GM19452 (cell line): ENCODE measurements at regions not wholly inside any gene's neighbourhood (a gene's known extent, or its start where the extent isn't known, plus 50 kb on each side); places are given as distances from the start of the nearest gene placed in this dataset.
"Not testable (repeated sequence)": the region's sequence is repeated elsewhere in the genome, so short reads cannot be mapped to it uniquely, and the experiment has no call there.

ENCODE experiments used
- ATAC-seq: cut with Tn5 transposase; IDR thresholded peaks from one replicate; pipeline ENCODE4 v1.9.1; 2021; ENCODE audit not compliant: unreplicated experiment

GRCh38 chr9:102403514-102403913 lies 591.6 kb upstream of the CYLC2 start:
- no peak for ATAC-seq

- ATAC-seq, result no peak
Measured at GRCh38 chr9:102398205-102398604, 596.9 kb upstream of the CYLC2 start.

- not testable (repeated sequence) for ATAC-seq
Measured at GRCh38 chr9:102385620-102386019, 609.5 kb upstream of the CYLC2 start.

GRCh38 chr9:102362470-102363132 lies 624.2 kb upstream of the GRIN3A start:
- ATAC-seq, result no peak

- ATAC-seq, result no peak
Measured at GRCh38 chr9:102360846-102361245, 622.4 kb upstream of the GRIN3A start.

GRCh38 chr9:102355982-102356381 lies 617.5 kb upstream of the GRIN3A start:
- ATAC-seq, result no peak

- ATAC-seq, result no peak
Measured at GRCh38 chr9:102354041-102354440, 615.6 kb upstream of the GRIN3A start.

- ATAC-seq, result not testable (repeated sequence)
Measured at GRCh38 chr9:102337471-102337870, 599.0 kb upstream of the GRIN3A start.

- ATAC-seq, result no peak
Measured at GRCh38 chr9:102309379-102309778, 570.9 kb upstream of the GRIN3A start.

- no peak for ATAC-seq
Measured at GRCh38 chr9:102295188-102295587, 556.7 kb upstream of the GRIN3A start.

GRCh38 chr9:102273952-102274351 lies 535.5 kb upstream of the GRIN3A start:
- ATAC-seq, result no peak

- no peak for ATAC-seq
Measured at GRCh38 chr9:102253099-102253498, 514.7 kb upstream of the GRIN3A start.

GRCh38 chr9:102244916-102245315 lies 506.5 kb upstream of the GRIN3A start:
- ATAC-seq, result no peak

- no peak for ATAC-seq
Measured at GRCh38 chr9:102237520-102237919, 499.1 kb upstream of the GRIN3A start.

- ATAC-seq, result no peak
Measured at GRCh38 chr9:102237094-102237493, 498.6 kb upstream of the GRIN3A start.

- not testable (repeated sequence) for ATAC-seq
Measured at GRCh38 chr9:102227416-102227815, 489.0 kb upstream of the GRIN3A start.

- no peak for ATAC-seq
Measured at GRCh38 chr9:102225841-102226441, 487.5 kb upstream of the GRIN3A start.

GRCh38 chr9:102223320-102224136 lies 485.1 kb upstream of the GRIN3A start:
- ATAC-seq, result not testable (repeated sequence)

GRCh38 chr9:102209176-102209575 lies 470.7 kb upstream of the GRIN3A start:
- ATAC-seq, result no peak

GRCh38 chr9:102206432-102206831 lies 468.0 kb upstream of the GRIN3A start:
- ATAC-seq, result no peak

- ATAC-seq, result no peak
Measured at GRCh38 chr9:102205251-102205650, 466.8 kb upstream of the GRIN3A start.

GRCh38 chr9:102202126-102202525 lies 463.7 kb upstream of the GRIN3A start:
- no peak for ATAC-seq
